Small intestine (tissue), 7 donors: ENCODE measurements at regions not wholly inside any gene's neighbourhood (a gene's known extent, or its start where the extent isn't known, plus 50 kb on each side); places are given as distances from the start of the nearest gene placed in this dataset.

ENCODE experiments used
- DNase-seq, 2 donors: peaks; one replicate each; pipeline versions ENCODE4 v3.0.0 to v3.0.0-alpha.2; 2013
- FAIRE-seq: peaks from 2 replicates; lab custom pipeline; 2012; peaks lifted over from hg19 to GRCh38; lab: Jason Lieb, UNC
- H3K27ac ChIP-seq, 3 donors: one replicate each; pipeline ENCODE4 v1.5.1; 2013; ENCODE audit warnings: low read length in 2 of 3, mild to moderate bottlenecking in 2 of 3, control low read depth in 1 of 3, inconsistent platforms in 1 of 3, low read depth in 1 of 3, moderate library complexity in 1 of 3
- H3K27me3 ChIP-seq, 3 donors: one replicate each; pipeline ENCODE4 v1.6.1; 2013; ENCODE audit warnings: low read length in 3 of 3, inconsistent platforms in 1 of 3; ENCODE audit not compliant: control insufficient read depth in 3 of 3, insufficient read depth in 3 of 3
- H3K36me3 ChIP-seq, 3 donors: one replicate each; pipeline ENCODE4 v1.6.1; 2013; ENCODE audit warnings: low read length in 3 of 3, inconsistent platforms in 1 of 3, low read depth in 1 of 3, mild to moderate bottlenecking in 1 of 3, moderate library complexity in 1 of 3; ENCODE audit not compliant: control insufficient read depth in 3 of 3, insufficient read depth in 2 of 3
- H3K4me1 ChIP-seq, 3 donors: one replicate each; pipeline ENCODE4 v1.6.1; 2013; ENCODE audit warnings: low read length in 2 of 3, inconsistent platforms in 1 of 3, low read depth in 1 of 3, mild to moderate bottlenecking in 1 of 3, moderate library complexity in 1 of 3; ENCODE audit not compliant: control insufficient read depth in 3 of 3, insufficient read depth in 2 of 3
- H3K4me3 ChIP-seq, 3 donors: one replicate each; pipeline ENCODE4 v1.5.1; 2013; ENCODE audit warnings: low read length in 3 of 3, control low read depth in 1 of 3, inconsistent platforms in 1 of 3, low read depth in 1 of 3, mild to moderate bottlenecking in 1 of 3, moderate library complexity in 1 of 3
- H3K9me3 ChIP-seq, 2 donors: one replicate each; pipeline ENCODE4 v1.6.1; 2013; ENCODE audit warnings: low read depth in 1 of 2, low read length in 1 of 2; ENCODE audit not compliant: control insufficient read depth in 2 of 2, insufficient read depth in 1 of 2
- WGBS, 3 donors: extraction: QIAGEN DNeasy Blood & Tissue Kit; methylation state at CpG; one replicate each; pipeline ENCODE4 v1.1.7; 2013; 5-methylcytosine and 5-hydroxymethylcytosine counted together
- donor health status: healthy with polysubstance abuse.
- donor health status: control.
- donor health status: control.
- donor health status: Bipolar disorder and iron deficiency.
- donor health status: healthy.

DNA sequence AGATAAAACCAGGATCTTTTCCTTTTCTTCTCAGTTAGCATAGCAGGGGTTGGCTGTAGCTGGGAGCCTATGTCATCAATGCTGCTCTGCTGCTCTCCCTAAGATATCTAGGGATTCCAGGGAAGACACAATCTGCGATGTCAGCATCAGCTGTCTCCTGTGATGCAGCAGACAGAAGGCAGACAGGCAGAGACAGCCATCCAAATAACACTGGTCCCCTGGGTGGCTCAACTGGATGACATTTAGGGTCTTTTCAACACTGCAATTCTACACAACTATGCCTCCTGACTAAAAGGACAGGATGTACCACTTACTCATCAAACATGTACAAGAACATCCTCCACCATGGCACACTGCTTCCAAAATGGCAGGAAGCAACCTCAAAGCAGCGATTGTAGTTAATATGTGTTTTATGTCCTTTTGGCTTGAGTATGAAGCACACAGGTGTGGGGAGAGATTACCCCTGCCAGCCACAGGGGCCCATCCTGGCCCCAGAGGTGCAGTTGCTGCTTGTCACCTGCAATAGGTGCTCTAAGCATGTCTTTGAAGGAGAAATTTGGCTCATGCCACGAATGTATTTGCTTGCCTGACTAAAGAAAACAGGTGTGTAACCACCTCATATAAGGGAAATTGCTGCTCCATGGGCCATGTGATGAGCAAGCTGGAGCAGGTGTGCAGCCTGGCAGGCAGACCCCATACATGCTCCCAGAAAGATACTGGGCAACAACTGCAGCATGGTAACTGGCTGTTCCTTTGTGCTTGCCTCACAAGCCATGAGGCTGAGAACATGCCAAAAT, 357.8 kb downstream of the VPS13C start:
- no peak for DNase-seq
- Histone ChIP-seq H3K9me3 (no peaks in the 10 kb centered on the region), H3K27ac (no peak overlapping the region), H3K36me3 (no peaks in the 10 kb centered on the region), H3K4me1 (no peaks in the 10 kb centered on the region), H3K27me3 (no peaks in the 10 kb centered on the region), H3K4me3 (no peak overlapping the region)
- WGBS, 3 donors, result 65 to 66% (median 66%) methylated on average over 3 of the region's 3 CpGs
- FAIRE-seq, result no peak

DNA sequence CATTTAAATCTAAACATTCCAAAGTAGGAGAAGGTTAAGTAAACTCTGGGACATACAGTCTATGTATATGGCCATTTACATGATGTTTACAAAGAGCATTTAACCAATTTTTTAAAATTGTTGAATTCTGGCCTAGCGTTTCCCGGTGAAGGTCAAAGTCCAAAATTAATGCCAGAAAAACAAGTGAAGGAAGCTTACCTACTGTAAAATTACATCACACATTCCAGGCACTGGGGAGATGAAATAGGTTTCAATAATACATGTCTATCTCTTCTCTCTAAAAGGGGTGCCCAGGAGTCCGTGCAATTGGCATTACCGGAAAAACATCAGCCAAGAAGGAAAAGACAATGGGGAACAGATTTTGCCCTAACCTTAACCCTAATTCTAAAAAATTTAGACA, 358.8 kb downstream of the VPS13C start:
- FAIRE-seq (no peak), DNase-seq (no peak)
- no peak overlapping the region for H3K27ac ChIP-seq
- H3K9me3 ChIP-seq, result no peaks in the 10 kb centered on the region
- H3K4me3 ChIP-seq, result no peak overlapping the region
- H3K36me3 ChIP-seq, result no peaks in the 10 kb centered on the region
- no peaks in the 10 kb centered on the region for H3K27me3 ChIP-seq
- 72 to 77% (median 74%) methylated on average over 4 of the region's 4 CpGs for WGBS, 3 donors
- H3K4me1 ChIP-seq, result no peaks in the 10 kb centered on the region

DNA sequence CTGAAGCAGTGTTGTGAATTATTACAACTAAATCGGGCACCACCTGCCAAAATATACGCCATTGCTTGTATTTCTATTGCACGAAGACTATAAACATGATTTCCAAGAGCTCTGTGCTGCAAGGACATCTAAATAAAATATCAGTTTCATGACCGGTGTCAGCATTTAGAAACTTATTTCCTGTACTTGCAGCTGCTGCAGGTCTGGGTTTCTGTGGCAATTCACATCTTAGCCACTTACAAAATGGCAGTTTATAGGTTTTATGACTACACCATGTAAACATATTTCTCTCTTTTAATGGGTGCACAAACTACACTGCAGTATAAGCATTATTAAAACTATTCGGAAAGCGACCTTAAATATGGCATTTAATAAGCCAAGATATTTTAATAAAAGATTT, 359.4 kb downstream of the VPS13C start:
- FAIRE-seq (no peak), DNase-seq (no peak)
- Histone ChIP-seq H3K27me3 (no peaks in the 10 kb centered on the region), H3K4me3 (no peak overlapping the region), H3K27ac (no peak overlapping the region), H3K4me1 (no peaks in the 10 kb centered on the region), H3K36me3 (no peaks in the 10 kb centered on the region), H3K9me3 (no peaks in the 10 kb centered on the region)
- 69 to 83% (median 83%) methylated on average over 6 of the region's 6 CpGs for WGBS, 3 donors

DNA sequence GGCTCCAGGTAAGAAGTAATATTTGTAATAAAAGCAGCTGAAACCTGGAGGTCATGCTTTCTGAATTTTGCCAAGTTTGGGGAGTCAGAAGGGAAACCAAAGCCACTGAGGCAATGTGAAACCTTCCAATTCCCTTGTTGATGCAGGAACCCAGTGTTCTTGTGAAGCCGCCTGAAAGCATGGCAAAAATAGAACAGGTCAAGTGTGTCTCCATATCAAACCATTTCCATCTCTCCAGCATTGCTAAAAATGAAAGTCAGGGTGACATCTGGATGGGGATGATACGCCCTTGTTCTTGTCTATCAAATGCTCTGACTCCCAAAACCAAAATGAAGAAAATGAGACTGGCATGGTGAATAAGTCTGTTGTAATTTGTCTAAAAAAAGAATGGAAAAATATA, 362.5 kb downstream of the VPS13C start:
- WGBS, 3 donors, result 83 to 90% (median 84%) methylated on average over 2 of the region's 2 CpGs
- H3K36me3 ChIP-seq, result no peaks in the 10 kb centered on the region
- no peak overlapping the region for H3K27ac ChIP-seq
- H3K9me3 ChIP-seq, result peaks cover 0 to 4% of the 10 kb centered on the region in 2 donors
- H3K4me1 ChIP-seq, result no peaks in the 10 kb centered on the region
- no peak overlapping the region for H3K4me3 ChIP-seq
- no peaks in the 10 kb centered on the region for H3K27me3 ChIP-seq
- DNase-seq, result no peak
- FAIRE-seq, result no peak

DNA sequence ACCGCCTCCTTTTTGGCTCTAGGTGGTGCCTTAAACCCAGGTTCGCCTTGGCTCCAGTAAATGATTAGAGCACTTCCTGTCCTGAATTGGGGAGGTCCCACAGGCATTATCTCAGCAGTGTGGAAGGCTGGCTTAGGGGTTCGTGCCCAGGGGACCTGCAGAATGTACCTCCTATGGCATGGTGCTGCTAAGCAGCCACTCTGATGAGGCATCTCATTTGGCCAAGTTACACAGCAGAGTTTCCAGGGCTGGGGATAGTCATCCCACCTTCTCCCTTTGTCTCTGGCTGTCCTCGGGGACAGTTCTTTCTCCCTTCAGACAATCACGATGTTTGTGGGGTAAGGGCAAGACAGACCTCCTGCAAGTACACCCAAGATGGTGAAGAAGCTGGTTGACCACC, 371.2 kb downstream of the VPS13C start:
- no peak overlapping the region for H3K27ac ChIP-seq
- H3K27me3 ChIP-seq, result no peaks in the 10 kb centered on the region
- WGBS, 3 donors, result 85 to 89% (median 85%) methylated on average over 5 of the region's 5 CpGs
- no peaks in the 10 kb centered on the region for H3K9me3 ChIP-seq
- H3K36me3 ChIP-seq, result no peaks in the 10 kb centered on the region
- DNase-seq (no peak), FAIRE-seq (no peak)
- H3K4me3 ChIP-seq, result no peak overlapping the region
- H3K4me1 ChIP-seq, result no peaks in the 10 kb centered on the region

DNA sequence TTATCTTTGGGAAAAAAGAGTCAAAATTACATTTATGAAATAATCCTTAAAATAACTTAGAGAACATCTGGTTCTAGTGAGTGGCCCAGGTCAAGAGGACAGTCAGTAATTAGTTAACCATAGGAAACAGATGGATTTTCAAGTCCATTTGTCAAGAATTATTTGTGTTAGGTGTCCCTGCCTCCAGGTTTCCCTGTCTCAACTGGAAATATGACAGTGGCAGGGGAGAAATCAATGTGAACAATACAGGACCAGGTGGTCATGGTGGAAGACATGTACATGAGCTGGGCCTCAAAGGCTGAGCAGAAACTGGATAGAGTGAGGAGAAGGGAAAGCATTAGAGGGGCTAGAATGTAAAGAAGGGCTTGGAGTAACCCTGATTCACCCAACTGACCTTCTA, 372.6 kb downstream of the VPS13C start:
- DNase-seq (no peak), FAIRE-seq (no peak)
- Histone ChIP-seq H3K4me3 (no peak overlapping the region), H3K27me3 (no peaks in the 10 kb centered on the region), H3K27ac (no peak overlapping the region), H3K4me1 (no peaks in the 10 kb centered on the region), H3K36me3 (no peaks in the 10 kb centered on the region), H3K9me3 (no peaks in the 10 kb centered on the region)

DNA sequence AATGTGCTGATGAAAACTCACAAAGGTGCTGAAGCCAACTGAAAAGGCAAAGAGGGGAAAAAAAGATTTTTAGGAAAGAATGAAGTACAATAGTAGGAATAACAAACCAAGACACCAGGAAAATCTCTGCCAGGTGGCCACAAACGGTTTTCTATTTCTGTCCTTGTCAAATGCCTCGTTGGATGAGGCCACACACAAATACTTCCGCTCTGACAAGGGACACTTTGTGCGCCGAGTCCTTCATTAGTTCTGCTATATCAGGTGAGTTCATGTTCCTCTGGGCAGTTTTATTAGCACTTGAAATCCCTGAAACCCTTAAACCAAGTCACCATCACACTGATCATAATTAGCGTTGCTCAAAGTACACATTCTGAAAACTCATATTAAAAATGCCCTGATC, 373.1 kb downstream of the VPS13C start:
- no peak for FAIRE-seq
- DNase-seq, result no peak

DNA sequence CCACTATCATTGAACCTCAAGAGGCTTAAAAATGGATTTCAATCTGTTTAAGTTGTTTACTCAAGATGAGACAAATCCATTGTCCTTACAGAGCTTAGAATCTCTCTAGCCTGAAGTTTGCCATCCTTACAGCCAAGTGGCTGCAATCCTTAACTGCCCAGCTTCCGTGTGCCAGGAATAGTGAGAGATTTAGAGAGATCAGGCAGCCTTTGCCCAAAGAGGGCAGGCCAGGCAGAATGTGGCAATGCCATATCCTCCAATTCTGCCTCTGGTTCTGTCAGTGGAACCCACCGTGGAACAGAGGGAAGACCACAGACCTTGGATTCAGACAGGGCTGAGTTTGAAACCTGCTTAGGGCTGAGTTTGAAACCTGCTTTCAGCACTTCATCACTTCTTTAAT, 374.3 kb downstream of the VPS13C start:
- DNase-seq (no peak), FAIRE-seq (no peak)
- Histone ChIP-seq H3K4me1 (no peaks in the 10 kb centered on the region), H3K27ac (no peak overlapping the region), H3K27me3 (no peaks in the 10 kb centered on the region), H3K4me3 (no peak overlapping the region), H3K9me3 (no peaks in the 10 kb centered on the region), H3K36me3 (no peaks in the 10 kb centered on the region)
- 74 to 81% (median 77%) methylated on average over 2 of the region's 2 CpGs for WGBS, 3 donors

More for the DNA sequence above, 373.1 kb downstream of the VPS13C start:
- WGBS, 3 donors, result 65 to 70% (median 67%) methylated on average over 6 of the region's 6 CpGs
- Histone ChIP-seq H3K4me1 (no peaks in the 10 kb centered on the region), H3K9me3 (no peaks in the 10 kb centered on the region), H3K4me3 (no peak overlapping the region), H3K27ac (no peak overlapping the region), H3K36me3 (no peaks in the 10 kb centered on the region), H3K27me3 (no peaks in the 10 kb centered on the region)

DNA sequence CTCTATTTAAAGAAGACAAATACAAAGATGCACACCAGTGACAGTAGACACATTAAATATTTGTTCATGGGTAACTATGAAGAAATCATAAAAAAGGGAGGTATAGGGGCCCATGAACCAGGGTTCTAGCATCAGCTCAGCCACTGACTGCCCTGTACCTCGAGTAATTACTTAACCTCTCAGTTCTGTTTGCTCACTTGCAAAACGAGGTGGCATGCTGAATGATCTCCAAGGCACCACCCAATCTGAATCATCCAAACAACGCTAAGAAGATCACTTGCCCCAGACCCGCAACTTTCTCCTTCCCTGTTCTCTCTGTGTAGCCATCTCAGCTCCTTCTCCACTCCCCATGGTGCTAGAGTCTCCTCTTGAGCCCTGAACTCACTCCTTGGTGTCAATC, 374.7 kb downstream of the VPS13C start:
- Histone ChIP-seq H3K36me3 (no peaks in the 10 kb centered on the region), H3K27me3 (no peaks in the 10 kb centered on the region), H3K4me3 (no peak overlapping the region), H3K4me1 (no peaks in the 10 kb centered on the region), H3K9me3 (no peaks in the 10 kb centered on the region), H3K27ac (no peak overlapping the region)
- 31 to 60% (median 39%) methylated on average over 4 of the region's 4 CpGs for WGBS, 3 donors
- DNase-seq, result no peak
- FAIRE-seq, result no peak
